Activated naive CD4-positive, alpha-beta T cell treated with anti-CD3 and anti-CD28 coated beads, Interleukin-2, amount 50 U/mL, for 72 hours (primary cell): ENCODE measurements at regions not wholly inside any gene's neighbourhood (a gene's known extent, or its start where the extent isn't known, plus 50 kb on each side); places are given as distances from the start of the nearest gene placed in this dataset.

Source experiments
- ATAC-seq, 2 donors: fragments of 150-1000 bp; cut with Tn5 transposase; 2 replicates each; pipeline ENCODE4 v1.10.0; 2021; ENCODE audit warnings: mild to moderate bottlenecking in 2 of 2, moderate library complexity in 2 of 2
- DNase-seq, 2 donors: peaks; one replicate each; pipeline ENCODE4 v3.0.0; 2021 to 2022; ENCODE audit warnings: low spot score in 2 of 2
- H3K27ac Mint-ChIP-seq, 2 donors: one replicate each; pipeline ENCODE4 v1.8.0; 2022; ENCODE audit warnings: mild to moderate bottlenecking in 2 of 2, mixed read lengths in 2 of 2
- H3K36me3 Mint-ChIP-seq, 2 donors: one replicate each; pipeline ENCODE4 v1.8.0; 2022; ENCODE audit warnings: mixed read lengths in 2 of 2
- H3K9me3 Mint-ChIP-seq, 2 donors: one replicate each; pipeline ENCODE4 v1.8.0; 2022; ENCODE audit warnings: mixed read lengths in 2 of 2

DNA sequence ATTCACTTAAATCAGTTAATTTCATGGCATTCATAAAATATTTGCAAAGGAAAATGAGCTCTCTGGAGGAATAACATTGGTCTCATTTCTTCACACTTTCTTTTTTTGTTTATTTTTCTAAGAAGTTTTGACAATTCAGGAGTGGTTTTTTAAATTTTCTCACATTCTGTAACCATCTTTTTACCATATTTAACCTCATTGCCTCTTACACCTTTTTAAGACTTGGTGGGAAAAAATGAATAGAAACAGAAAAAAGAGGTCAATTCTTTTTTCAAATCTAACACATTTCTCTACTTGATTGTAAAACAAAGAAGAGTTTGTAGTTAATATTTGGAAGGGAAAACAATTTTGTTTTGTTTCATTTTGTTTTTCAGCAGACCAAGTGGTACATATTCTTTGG, 1034.7 kb upstream of the RAG2 start:
- DNase-seq (no peak), ATAC-seq (no peak)
- no peak overlapping the region for H3K27ac Mint-ChIP-seq
- no peaks in the 10 kb centered on the region for H3K36me3 Mint-ChIP-seq
- peaks cover 9 to 11% of the 10 kb centered on the region in 2 donors for H3K9me3 Mint-ChIP-seq

DNA sequence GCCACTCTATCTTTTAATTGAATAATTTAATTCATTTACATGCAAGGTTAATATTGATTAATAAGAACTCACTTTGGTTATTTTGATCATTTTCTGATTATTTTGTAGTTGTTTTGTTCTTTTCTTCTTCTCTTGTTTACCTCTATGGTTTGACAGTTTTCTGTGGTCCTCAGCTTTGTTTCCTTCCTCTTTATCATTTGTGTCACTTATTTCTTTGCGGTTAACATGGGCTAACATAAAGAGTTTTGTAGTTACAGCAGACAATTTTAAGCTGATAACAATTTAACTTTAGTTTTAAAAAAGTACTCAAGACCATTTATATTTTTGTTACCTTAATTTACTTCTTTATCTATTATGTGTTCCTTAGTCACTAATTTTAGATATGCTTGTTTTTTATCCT, 1032.8 kb upstream of the RAG2 start:
- DNase-seq: no peak
- Mint-ChIP-seq H3K36me3 (no peaks in the 10 kb centered on the region), H3K27ac (no peak overlapping the region), H3K9me3 (peaks cover 15 to 16% of the 10 kb centered on the region in 2 donors)
- no peak for ATAC-seq

DNA sequence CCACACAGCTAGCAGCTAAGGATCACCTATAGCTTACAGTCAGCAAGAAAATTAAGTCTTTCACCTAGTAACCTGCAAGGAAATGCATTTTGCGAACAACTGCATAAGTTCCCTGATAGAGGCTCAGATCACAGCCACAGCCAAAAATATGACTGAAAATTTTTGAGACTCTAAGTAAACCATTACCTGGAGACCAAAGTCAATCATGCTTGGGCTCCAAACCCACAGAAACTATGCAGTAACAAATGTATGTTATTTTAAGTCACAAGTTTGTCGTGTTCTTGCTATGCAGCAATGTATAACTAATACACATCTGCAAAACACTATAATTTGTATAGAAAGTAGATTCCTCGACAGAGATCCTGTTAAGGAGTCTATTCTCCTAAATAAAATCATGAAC, 1025.7 kb upstream of the RAG2 start:
- Mint-ChIP-seq H3K36me3 (no peaks in the 10 kb centered on the region), H3K9me3 (peaks cover 20 to 29% of the 10 kb centered on the region in 2 donors), H3K27ac (no peak overlapping the region)
- ATAC-seq (no peak), DNase-seq (no peak)

DNA sequence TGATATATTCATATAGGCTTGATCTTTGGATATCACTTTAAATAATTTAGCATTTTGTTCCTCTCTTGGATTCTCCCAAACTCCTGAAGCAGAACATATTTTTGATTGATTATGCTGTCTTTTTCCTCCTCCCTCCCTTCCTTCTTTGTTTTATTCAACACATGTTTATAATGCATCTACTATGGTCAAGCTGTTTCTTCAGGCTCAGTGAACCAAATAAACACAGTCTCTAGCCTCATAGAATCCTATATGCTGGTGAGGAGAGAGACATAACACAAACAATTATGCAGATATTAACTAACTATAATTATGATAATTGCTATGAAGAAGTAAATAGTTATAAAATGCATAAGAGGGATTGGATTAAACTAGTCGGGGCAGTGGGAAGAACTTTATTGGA, 1023.6 kb upstream of the RAG2 start:
- H3K27ac Mint-ChIP-seq: no peak overlapping the region
- DNase-seq: no peak
- ATAC-seq: no peak
- no peaks in the 10 kb centered on the region for H3K36me3 Mint-ChIP-seq
- H3K9me3 Mint-ChIP-seq: peaks cover 12 to 27% of the 10 kb centered on the region in 2 donors

GRCh38 chr11:37616291-37616690, 1018.3 kb upstream of the RAG2 start:
- Mint-ChIP-seq H3K36me3 (no peaks in the 10 kb centered on the region), H3K27ac (no peak overlapping the region), H3K9me3 (peaks cover 3 to 17% of the 10 kb centered on the region in 2 donors)
- DNase-seq (no peak), ATAC-seq (no peak)

DNA sequence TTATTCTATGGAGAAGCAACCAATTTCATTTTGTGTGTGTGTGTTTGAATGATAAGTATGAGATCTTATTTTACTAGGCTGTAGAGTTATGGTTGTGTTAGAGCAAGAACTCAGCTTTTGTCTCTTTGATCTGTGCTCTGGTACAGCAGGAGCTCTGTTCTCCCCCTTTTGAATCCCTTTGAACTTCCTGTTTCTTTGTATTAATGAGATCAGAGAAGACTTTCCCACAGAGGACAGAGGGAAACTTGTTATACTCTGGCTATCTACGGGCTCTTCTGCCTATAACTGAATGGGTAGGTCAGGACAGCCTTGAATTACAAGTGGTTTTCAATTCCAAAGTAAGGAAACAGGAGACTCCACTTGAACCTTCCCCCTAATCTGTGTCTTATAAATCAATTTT, 1015.0 kb upstream of the RAG2 start:
- no peak for ATAC-seq
- peaks cover 3 to 13% of the 10 kb centered on the region in 2 donors for H3K9me3 Mint-ChIP-seq
- H3K27ac Mint-ChIP-seq: no peak overlapping the region
- no peak for DNase-seq
- H3K36me3 Mint-ChIP-seq: no peaks in the 10 kb centered on the region

- no peak for DNase-seq
- no peak for ATAC-seq
- peaks cover 3 to 13% of the 10 kb centered on the region in 2 donors for H3K9me3 Mint-ChIP-seq
- H3K36me3 Mint-ChIP-seq: no peaks in the 10 kb centered on the region
- no peak overlapping the region for H3K27ac Mint-ChIP-seq
Measured at GRCh38 chr11:37612146-37612545, 1014.1 kb upstream of the RAG2 start.

DNA sequence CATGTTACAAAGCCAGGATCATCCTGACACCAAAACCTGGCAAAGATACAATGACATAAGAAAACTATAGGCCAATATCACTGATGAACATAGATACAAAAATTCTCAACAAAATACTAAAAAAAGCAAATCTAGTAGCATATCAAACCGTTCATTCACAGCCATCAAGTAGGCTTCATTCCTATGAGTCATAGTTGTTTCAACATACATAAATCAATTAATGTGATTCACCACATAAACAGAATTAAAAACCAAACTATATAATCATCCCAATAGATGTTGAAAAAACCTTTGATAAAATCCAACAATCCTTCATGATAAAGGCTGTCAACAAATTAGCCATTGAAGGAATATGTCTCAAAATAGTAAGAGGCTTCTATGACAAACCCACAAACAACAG, 1007.2 kb upstream of the RAG2 start:
- H3K9me3 Mint-ChIP-seq: peaks cover 29 to 32% of the 10 kb centered on the region in 2 donors
- ATAC-seq (no peak), DNase-seq (no peak)
- peaks cover 0 to 6% of the 10 kb centered on the region in 2 donors for H3K36me3 Mint-ChIP-seq
- H3K27ac Mint-ChIP-seq: no peak overlapping the region

GRCh38 chr11:37598381-37598780, 1000.3 kb upstream of the RAG2 start:
- Mint-ChIP-seq H3K36me3 (peaks cover 0 to 6% of the 10 kb centered on the region in 2 donors), H3K27ac (no peak overlapping the region), H3K9me3 (peaks cover 21 to 24% of the 10 kb centered on the region in 2 donors)
- DNase-seq (no peak), ATAC-seq (no peak)

GRCh38 chr11:37597776-37598175, 999.7 kb upstream of the RAG2 start:
- no peak for DNase-seq
- Mint-ChIP-seq H3K36me3 (peaks cover 0 to 6% of the 10 kb centered on the region in 2 donors), H3K27ac (no peak overlapping the region), H3K9me3 (peaks cover 18 to 20% of the 10 kb centered on the region in 2 donors)
- ATAC-seq: no peak

- Mint-ChIP-seq H3K27ac (no peak overlapping the region), H3K36me3 (no peaks in the 10 kb centered on the region), H3K9me3 (peaks cover 0 to 3% of the 10 kb centered on the region in 2 donors)
- ATAC-seq (no peak), DNase-seq (no peak)
Measured at GRCh38 chr11:37595845-37596244, 997.8 kb upstream of the RAG2 start.

DNA sequence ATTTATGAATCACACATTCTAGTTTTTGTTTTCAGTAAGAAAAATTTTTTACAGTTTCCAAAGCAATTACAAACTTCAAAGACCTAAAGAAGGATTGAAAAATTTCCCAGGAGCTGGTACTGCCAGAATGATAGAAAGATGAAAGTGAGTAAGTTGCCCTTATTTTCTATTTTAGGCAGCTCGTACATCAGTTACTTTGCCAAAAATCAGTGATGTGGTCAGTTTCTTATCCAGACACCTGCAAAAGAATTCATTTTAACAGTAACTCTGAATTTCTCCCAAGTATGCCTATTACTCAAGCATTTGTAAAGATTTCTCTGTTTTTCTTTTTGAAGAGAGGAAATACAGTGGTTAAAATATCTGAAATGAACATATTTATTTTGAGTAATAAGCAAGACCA, 976.3 kb upstream of the RAG2 start:
- Mint-ChIP-seq H3K9me3 (peaks cover 5 to 21% of the 10 kb centered on the region in 2 donors), H3K27ac (no peak overlapping the region), H3K36me3 (no peaks in the 10 kb centered on the region)
- DNase-seq: no peak
- no peak for ATAC-seq

- ATAC-seq (no peak), DNase-seq (no peak)
- Mint-ChIP-seq H3K27ac (no peak overlapping the region), H3K9me3 (peaks cover 16 to 17% of the 10 kb centered on the region in 2 donors), H3K36me3 (no peaks in the 10 kb centered on the region)
Measured at GRCh38 chr11:37572491-37573171, 974.6 kb upstream of the RAG2 start.

DNA sequence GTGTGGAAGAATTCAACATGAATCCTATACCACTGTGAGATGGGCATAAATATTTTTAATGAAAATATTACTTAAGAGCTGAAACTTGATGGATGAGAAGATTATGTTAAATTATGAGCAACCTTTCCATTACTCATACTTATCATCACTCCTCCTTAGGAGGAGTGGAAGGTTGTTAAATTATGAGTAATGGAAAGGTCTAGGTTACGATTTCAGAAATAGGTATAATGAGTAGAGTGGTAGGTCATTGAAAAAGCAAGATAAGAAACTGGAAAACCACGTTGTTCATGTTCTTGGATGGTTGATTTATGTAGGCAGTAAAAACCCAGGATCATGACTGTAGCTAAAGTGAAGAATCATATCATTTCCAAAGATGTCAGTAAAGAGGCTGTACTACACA, 973.2 kb upstream of the RAG2 start:
- H3K36me3 Mint-ChIP-seq: no peaks in the 10 kb centered on the region
- DNase-seq (no peak), ATAC-seq (no peak)
- no peak overlapping the region for H3K27ac Mint-ChIP-seq
- H3K9me3 Mint-ChIP-seq: peaks cover 16 to 17% of the 10 kb centered on the region in 2 donors

DNA sequence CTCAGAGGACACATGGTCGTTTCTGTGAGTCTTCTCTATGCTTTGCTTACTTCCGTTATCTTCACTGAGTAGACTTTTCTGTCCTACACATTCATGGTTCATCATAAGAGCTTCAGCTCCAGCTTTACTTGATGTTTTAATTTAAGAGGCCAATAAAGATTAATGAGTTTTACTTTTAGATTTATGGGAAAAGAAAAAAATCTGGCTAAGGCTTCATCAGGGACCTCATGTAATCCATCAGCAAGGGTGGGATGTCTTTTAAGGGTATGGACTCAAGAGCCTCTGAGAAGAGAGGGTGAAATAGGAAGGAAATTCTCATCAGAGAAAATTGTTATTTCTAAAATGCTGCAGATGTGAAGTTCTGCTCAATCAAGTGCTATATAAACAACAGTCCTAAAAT, 963.0 kb upstream of the RAG2 start:
- H3K9me3 Mint-ChIP-seq: peaks cover 0 to 5% of the 10 kb centered on the region in 2 donors
- ATAC-seq: no peak

GRCh38 chr11:37560346-37560745, 962.3 kb upstream of the RAG2 start:
- ATAC-seq: no peak
- H3K9me3 Mint-ChIP-seq: peaks cover 0 to 5% of the 10 kb centered on the region in 2 donors
- no peak for DNase-seq
- H3K36me3 Mint-ChIP-seq: no peaks in the 10 kb centered on the region
- H3K27ac Mint-ChIP-seq: no peak overlapping the region

More for the DNA sequence above, 963.0 kb upstream of the RAG2 start:
- Mint-ChIP-seq H3K36me3 (no peaks in the 10 kb centered on the region), H3K27ac (no peak overlapping the region)
- DNase-seq: no peak

DNA sequence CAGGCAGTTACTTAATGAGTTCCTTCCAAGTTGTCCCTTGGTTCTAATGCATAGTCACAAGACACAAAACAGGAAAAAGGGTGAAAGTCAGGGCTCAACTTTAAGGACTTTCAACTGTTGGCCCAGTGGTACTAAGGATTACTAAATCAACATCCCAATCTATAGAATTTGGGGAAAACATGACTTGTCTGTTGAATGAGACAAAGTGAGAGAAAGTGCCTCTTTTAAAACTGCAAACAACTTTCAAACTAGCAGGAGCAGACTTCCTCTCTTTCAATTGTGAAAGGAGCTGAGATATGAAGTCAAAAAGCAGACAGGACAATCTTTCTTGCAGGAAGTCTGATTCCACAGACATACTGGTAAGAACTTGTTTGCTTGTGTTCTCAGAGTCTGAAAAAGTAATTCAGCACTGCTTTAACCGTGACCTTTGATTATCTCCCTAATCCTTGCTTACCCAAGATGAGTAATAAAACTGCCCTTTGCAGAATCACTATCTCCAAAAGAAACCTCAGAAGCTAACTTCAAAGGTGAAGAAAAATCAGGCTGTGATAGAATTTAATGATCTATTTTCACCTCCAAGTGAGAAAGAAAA, 960.7 kb upstream of the RAG2 start:
- H3K36me3 Mint-ChIP-seq: no peaks in the 10 kb centered on the region
- ATAC-seq (no peak), DNase-seq (no peak)
- H3K9me3 Mint-ChIP-seq: no peaks in the 10 kb centered on the region
- H3K27ac Mint-ChIP-seq: no peak overlapping the region

- Mint-ChIP-seq H3K36me3 (no peaks in the 10 kb centered on the region), H3K27ac (no peak overlapping the region), H3K9me3 (no peaks in the 10 kb centered on the region)
- ATAC-seq: no peak
- DNase-seq: no peak
Measured at GRCh38 chr11:37557990-37558389, 960.0 kb upstream of the RAG2 start.
